NCI-H69 (cell line): ENCODE measurements at regions not wholly inside any gene's neighbourhood (a gene's known extent, or its start where the extent isn't known, plus 50 kb on each side); places are given as distances from the start of the nearest gene placed in this dataset.
"Not testable (repeated sequence)": the region's sequence is repeated elsewhere in the genome, so short reads cannot be mapped to it uniquely, and the experiment has no call there.

ENCODE experiments used
- DNase-seq: peaks from one replicate; lab custom pipeline; 2025; lab: John Stamatoyannopoulos, UW

DNA sequence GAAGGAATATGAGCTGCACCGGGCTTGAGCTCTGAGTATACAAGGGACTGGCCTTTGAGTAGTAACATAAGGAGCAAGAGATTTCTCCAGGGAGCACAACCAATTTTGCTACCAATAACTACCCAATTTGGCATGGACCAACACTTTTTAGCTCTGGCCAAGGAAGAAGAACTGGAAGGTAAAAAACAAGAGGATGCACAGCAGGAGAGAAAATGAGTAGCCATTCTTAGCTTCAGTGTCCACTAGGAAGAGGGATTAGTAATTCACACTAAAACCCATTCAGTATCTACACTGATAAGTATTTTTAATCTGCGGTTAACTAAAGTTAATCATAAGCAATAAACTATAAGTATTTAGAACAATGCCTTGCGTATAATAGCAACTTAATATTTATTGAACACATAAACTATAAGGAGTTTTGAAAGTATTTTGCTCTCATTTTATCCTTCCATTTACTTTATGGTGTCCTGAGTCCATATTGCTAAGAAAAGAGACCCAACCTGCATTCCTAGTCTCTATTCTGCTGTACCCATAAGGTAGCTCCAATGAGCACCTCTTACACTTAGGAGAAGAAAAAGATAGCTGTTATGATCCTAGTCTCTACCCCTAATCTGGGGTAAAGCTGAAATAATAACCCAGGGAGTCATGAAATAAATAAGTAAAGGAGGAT, 268.9 kb downstream of the IGSF11 start:
- no peak for DNase-seq

DNA sequence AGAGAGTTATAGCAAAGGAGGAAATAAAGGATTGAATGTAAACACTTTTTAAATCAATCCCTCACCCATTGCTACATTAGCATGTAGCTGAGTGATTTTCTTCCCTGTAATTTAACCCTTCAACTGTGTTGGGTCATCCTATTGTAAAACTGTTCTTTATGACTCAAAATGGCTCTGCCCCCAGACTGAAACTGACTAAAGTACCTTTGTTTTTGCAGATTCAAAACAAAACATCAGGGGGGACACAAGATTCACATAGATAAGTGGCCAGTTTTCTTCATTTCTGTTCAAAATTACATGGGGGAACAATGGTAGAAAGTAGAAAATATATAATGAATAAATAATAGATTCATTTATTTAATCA, 268.4 kb downstream of the IGSF11 start:
- DNase-seq: no peak

GRCh38 chr3:118772036-118772435, 262.6 kb downstream of the IGSF11 start:
- DNase-seq: no peak

DNA sequence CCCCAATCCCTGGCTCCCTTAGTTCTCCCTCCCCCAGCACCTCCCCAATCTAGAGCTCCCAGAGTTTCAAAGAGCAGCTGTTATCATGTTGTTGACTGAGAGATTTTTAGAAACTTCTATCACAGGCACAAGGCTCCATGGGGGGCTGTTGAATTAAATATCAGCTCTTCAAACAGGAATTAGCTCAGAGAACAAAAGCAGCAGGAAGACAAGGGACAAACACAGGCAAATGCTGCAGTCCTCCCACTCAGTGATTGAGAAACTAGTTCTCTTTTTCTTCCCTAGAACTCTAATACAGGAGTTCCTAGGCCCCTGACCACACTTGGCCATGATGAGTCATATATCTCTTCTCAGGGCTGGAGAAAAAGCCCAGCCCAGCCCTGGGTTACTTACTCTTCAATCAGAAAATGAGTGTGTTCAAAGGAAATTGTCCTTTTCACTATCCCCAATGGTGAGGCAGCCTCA, 262.1 kb downstream of the IGSF11 start:
- DNase-seq: no peak

GRCh38 chr3:118775021-118775420, 259.6 kb downstream of the IGSF11 start:
- DNase-seq: no peak

- DNase-seq: no peak
These were observed 256.4 kb downstream of the IGSF11 start for GRCh38 chr3:118778201-118778600.

DNA sequence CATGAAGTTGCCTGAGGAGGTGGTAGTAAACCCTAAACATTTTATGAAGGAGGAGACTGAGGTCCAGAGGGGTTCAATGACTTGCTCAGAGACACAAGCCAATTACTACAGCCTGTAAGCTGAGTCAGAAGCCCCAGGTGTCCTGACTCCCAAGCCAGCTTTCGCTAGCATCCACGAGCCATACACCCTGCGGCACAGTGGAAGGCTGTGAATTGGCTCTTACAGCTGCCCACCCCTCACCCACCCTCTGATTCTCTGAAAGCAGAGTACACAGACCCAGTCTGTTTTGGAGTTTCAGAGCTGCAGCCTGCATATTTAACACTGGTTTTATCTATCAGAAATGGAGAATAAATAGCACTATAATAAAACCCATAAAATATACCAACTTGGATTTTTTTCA, 253.4 kb downstream of the IGSF11 start:
- no peak for DNase-seq

- no peak for DNase-seq
These were observed 252.8 kb downstream of the IGSF11 start for GRCh38 chr3:118781839-118782238.

GRCh38 chr3:118782755-118783202, 251.9 kb downstream of the IGSF11 start:
- DNase-seq: no peak

- DNase-seq: no peak
These were observed 249.2 kb downstream of the IGSF11 start for GRCh38 chr3:118785415-118785814.

DNA sequence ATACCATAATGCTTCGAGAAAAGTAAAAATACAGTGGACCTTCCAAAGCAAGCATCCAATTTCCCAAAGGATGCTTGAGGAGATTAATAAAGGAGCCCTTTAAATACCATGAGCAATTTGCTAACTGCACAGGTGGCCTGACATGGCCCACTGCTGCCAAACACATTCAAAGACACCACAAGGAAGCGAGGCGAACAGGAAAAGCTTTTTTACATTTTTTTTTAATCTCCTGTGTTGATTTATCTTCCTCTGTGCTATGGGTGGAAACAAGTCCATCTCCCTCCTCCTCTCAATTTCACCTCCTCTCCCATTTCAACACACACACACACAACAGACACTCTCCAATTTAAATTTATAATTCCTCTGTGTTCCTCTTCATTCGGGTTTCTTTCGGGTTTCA, 243.4 kb downstream of the IGSF11 start:
- no peak for DNase-seq

- no peak for DNase-seq
These were observed 242.5 kb downstream of the IGSF11 start for GRCh38 chr3:118792191-118792590.

GRCh38 chr3:118793176-118793575, 241.5 kb downstream of the IGSF11 start:
- DNase-seq: no peak

GRCh38 chr3:118799303-118799702, 235.3 kb downstream of the IGSF11 start:
- DNase-seq: no peak

DNA sequence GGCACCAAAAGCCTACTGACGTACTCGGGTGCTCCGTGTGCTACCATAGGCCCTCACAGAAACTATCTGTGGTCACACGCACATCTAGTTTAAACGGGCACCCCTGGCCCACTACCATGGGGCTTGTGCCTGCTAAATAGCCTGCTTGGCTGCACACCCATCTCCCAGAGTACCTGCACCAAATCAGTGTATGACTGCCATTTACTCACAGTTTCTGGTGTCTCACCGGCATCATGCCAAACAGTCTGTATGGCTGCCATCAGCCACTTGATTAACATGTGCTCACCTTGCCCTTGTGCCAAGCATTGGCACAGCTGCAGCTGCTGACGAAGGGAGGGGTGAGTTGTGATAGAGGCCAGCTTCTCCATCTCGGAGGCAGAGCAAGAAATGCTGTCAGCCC, 232.7 kb downstream of the IGSF11 start:
- no peak for DNase-seq

- no peak for DNase-seq
These were observed 232.1 kb downstream of the IGSF11 start for GRCh38 chr3:118802325-118803095.

DNA sequence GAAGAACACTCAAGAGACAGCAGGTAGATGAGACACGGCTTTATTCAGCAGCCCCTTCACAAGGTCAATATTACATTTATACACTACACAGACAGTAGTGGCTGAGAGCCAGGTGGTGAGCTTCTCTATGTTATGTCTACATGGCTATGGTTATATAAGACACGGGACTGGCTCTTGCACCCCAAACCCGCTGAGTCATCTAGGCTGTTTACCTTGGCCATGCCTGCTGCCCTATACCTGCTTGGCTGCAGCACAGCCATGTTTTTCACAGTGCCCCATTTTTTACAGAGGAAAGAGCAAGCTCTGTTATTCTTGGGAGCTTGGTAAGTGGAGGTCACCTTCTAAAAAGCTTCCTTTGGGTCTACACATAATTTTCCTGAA, 231.6 kb downstream of the IGSF11 start:
- no peak for DNase-seq

DNA sequence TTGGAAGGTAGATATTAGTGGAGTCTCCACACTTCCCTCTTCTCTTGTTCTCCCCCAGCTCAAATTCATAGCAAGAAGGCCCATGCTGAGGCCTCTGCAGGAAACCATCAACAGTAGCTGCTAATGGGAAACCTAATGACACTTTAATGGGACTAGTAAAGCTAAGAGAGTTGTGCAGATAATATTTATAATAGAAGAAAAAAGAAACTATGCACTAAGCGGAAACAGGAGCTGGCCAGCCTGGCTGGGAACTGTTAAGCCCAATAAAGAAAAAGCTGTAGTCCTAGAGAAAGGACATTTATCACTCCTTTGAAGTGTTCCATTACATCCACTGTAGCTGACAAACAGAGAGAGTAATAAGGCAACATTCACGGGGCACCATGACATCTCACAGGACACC, 229.6 kb downstream of the IGSF11 start:
- DNase-seq: no peak

GRCh38 chr3:118806423-118806822, 228.2 kb downstream of the IGSF11 start:
- DNase-seq: no peak

GRCh38 chr3:118807349-118807748, 227.3 kb downstream of the IGSF11 start:
- DNase-seq: not testable (repeated sequence)

- DNase-seq: no peak
These were observed 225.9 kb downstream of the IGSF11 start for GRCh38 chr3:118808723-118809122.

DNA sequence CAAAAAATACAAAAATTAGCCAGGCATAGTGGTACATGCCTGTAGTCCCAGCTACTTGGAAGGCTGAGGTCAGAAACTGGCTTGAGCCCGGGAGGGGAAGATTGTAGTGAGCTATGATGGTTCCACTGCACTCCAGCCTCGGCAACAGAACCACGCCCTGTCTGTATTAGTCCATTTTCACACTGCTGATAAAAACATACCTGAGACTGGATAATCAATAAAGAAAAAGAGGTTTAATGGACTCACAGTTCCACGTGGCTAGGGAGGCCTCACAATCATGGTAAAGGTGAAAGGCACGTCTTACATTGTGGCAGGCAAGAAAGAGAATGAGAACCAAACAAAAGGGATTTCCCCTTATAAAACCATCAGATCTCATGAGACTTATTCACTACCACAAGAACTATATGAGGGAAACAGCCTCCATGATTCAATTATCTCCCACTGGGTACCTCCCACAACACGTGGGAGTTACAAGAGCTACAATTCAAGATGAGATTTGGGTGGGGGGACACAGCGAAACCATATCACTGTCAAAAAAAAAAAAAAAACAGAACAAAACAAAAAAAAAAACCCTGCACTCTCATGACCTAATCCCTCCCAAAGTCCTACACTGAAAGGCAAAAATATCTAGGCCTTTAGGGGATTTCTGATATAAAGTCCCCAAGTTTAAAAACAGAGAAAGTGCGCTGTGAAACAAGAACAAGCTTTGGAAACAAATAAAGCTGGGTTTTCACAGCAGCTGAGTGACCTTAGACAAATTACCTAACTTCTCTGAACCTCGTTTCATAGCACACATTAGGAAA, 224.7 kb downstream of the IGSF11 start:
- no peak for DNase-seq
